ENCODE measurements at regions not wholly inside any gene's neighbourhood (a gene's known extent, or its start where the extent isn't known, plus 50 kb on each side); places are given as distances from the start of the nearest gene placed in this dataset.

DNA sequence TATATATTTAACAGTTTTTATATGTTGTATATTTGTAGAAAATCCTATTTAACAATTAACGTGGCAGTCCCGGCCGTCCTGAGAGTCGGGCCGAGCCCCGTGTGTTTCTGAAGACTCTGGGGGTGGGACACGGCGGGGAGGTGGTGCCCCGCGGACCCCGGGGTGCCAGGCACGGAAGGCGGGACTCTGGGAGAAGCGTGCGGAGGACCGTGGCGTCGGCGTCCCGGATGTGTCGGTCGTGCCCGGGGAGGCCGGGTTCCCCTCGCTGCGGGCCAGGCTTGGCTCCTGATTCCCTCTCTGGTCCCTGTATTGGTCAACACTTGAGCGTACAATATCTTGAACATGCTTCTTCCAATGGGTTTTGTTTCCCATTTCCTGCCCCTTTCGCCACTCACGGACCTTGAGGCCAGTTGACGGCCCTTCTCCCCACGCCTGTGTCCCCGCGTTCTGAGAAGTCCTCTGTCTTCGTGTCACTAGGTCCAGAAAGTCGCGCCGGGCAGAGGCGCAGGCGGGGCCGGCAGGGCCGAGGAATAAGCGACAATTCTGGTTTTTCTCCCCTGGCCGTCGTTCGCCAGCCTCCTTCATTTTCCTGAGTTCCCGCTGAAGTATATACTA, 1076.7 kb downstream of the BRD1 start:
- in situ Hi-C loops (cut with HindIII; ENCODE audit: low pct_unique_long_range_greater_than_20kb, low sequenced_read_pairs): no loop called here
- ChIA-PET CTCF (no interaction called here), POLR2A (interaction anchor here (0.7 kb wide), 1 partner anchor 203 kb away, joined by 3 read pairs; no protein-coding TSS in a partner anchor)
- Histone ChIP-seq H3K27me3 (ENCODE audit: control insufficient read depth, insufficient read depth, low read length) (no peaks in the 10 kb centered on the region), H3K4me3 (ENCODE audit: low read depth in 2 of 2, low read length in 2 of 2) (no peak overlapping the region), H3K4me1 (ENCODE audit: control insufficient read depth, insufficient read depth, low read length) (no peaks in the 10 kb centered on the region), H3K36me3 (ENCODE audit: control insufficient read depth, insufficient read depth, low read length) (no peaks in the 10 kb centered on the region), H3K9me3 (ENCODE audit: control insufficient read depth, insufficient read depth, low read depth, low read length) (no peaks in the 10 kb centered on the region), H3K27ac (ENCODE audit: low read length) (no peak overlapping the region)
- ATAC-seq (no peak), DNase-seq (ENCODE audit: low read depth, low spot score) (no peak)
- no TSS peak for BruUV-seq (replicated peaks)
- TF ChIP-seq, protein P1, sequence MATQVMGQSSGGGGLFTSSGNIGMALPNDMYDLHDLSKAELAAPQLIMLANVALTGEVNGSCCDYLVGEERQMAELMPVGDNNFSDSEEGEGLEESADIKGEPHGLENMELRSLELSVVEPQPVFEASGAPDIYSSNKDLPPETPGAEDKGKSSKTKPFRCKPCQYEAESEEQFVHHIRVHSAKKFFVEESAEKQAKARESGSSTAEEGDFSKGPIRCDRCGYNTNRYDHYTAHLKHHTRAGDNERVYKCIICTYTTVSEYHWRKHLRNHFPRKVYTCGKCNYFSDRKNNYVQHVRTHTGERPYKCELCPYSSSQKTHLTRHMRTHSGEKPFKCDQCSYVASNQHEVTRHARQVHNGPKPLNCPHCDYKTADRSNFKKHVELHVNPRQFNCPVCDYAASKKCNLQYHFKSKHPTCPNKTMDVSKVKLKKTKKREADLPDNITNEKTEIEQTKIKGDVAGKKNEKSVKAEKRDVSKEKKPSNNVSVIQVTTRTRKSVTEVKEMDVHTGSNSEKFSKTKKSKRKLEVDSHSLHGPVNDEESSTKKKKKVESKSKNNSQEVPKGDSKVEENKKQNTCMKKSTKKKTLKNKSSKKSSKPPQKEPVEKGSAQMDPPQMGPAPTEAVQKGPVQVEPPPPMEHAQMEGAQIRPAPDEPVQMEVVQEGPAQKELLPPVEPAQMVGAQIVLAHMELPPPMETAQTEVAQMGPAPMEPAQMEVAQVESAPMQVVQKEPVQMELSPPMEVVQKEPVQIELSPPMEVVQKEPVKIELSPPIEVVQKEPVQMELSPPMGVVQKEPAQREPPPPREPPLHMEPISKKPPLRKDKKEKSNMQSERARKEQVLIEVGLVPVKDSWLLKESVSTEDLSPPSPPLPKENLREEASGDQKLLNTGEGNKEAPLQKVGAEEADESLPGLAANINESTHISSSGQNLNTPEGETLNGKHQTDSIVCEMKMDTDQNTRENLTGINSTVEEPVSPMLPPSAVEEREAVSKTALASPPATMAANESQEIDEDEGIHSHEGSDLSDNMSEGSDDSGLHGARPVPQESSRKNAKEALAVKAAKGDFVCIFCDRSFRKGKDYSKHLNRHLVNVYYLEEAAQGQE (IDR thresholded peaks at IDR 0.05; ENCODE audit: insufficient read depth in 1 of 2, low read depth in 2 of 2, low read length in 1 of 2): no peak
- TF ChIP-seq POLR2AphosphoS5 (IDR thresholded peaks at IDR 0.05; ENCODE audit: low read depth, low read length) (no peak), TCF7L2 (IDR thresholded peaks at IDR 0.05; ENCODE audit: low read depth, low read length) (no peak), SIN3A (IDR thresholded peaks at IDR 0.05; ENCODE audit: borderline replicate concordance, insufficient read depth, low read depth, low read length) (no peak), CTCF (IDR thresholded peaks at IDR 0.05) (no peak)
- intact Hi-C loops (cut with micrococcal nuclease; ENCODE audit: unreplicated experiment): no loop called here

GRCh38 chr22:48750282-48750681, 1077.4 kb downstream of the BRD1 start:
- intact Hi-C loops (cut with micrococcal nuclease; ENCODE audit: unreplicated experiment) (no loop called here), in situ Hi-C loops (cut with HindIII; ENCODE audit: low pct_unique_long_range_greater_than_20kb, low sequenced_read_pairs) (no loop called here)
- CTCF ChIA-PET: no interaction called here
- H3K4me3 ChIP-seq (ENCODE audit: low read depth in 2 of 2, low read length in 2 of 2): no peak overlapping the region
- H3K4me1 ChIP-seq (ENCODE audit: control insufficient read depth, insufficient read depth, low read length): no peaks in the 10 kb centered on the region
- no peaks in the 10 kb centered on the region for H3K9me3 ChIP-seq (ENCODE audit: control insufficient read depth, insufficient read depth, low read depth, low read length)
- no peak overlapping the region for H3K27ac ChIP-seq (ENCODE audit: low read length)
- no peaks in the 10 kb centered on the region for H3K27me3 ChIP-seq (ENCODE audit: control insufficient read depth, insufficient read depth, low read length)
- TF ChIP-seq, protein P1 (IDR thresholded peaks at IDR 0.05; ENCODE audit: insufficient read depth in 1 of 2, low read depth in 2 of 2, low read length in 1 of 2): no peak
- no peaks in the 10 kb centered on the region for H3K36me3 ChIP-seq (ENCODE audit: control insufficient read depth, insufficient read depth, low read length)
- BruUV-seq (replicated peaks): no TSS peak
- POLR2A ChIA-PET: no interaction called here
- DNase-seq (ENCODE audit: low read depth, low spot score): no peak
- ATAC-seq: no peak

Measured in Panc1 (cell line).